DMS79 (cell line): ENCODE measurements at regions not wholly inside any gene's neighbourhood (a gene's known extent, or its start where the extent isn't known, plus 50 kb on each side); places are given as distances from the start of the nearest gene placed in this dataset.

Experiments
- DNase-seq: peaks from one replicate; lab custom pipeline; 2025; lab: John Stamatoyannopoulos, UW

GRCh38 chr1:88219521-88219920, 464.6 kb upstream of the PKN2 start:
- DNase-seq = no peak

DNA sequence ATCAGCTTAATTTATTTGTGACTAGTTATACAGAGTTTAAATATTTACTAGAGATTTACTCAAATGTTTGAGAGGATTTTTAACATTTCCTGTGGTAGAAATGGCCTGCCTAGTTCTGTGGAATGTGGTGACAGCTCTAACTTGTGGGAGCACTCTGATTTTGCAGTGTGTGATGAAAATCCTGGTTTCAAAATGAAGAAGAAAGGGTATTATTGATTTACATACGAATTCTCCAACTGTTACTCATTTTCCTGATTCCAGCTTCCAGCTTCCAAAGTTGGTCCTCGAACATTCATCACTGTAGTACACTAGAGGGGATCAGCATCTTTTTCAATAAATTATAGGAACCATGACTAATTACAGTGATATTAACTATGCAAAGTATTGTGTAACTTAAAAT, 462.7 kb upstream of the PKN2 start:
- no peak for DNase-seq

- DNase-seq = no peak
Observed at GRCh38 chr1:88224906-88225305, 459.2 kb upstream of the PKN2 start.

- DNase-seq = no peak
Observed at GRCh38 chr1:88228114-88228513, 456.0 kb upstream of the PKN2 start.

DNA sequence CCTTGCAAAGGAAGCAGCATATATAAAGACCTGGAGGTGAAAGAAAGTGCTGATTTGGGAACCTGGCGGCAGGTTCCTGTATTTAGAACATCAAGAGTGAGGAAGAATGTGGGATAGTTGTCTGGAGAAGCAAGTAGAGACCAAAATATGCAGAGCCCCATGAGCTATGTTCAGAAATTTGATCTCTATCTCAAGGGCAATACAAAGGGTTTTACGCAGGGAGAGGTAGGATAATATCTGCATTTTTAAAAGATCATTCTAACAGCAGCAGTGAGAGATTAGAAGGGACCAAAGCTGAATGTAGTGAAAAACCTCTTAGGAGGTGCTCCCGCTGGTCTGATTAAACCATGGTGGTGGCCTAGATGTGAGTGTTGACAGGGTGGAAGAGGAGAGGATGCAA, 453.9 kb upstream of the PKN2 start:
- DNase-seq = no peak

DNA sequence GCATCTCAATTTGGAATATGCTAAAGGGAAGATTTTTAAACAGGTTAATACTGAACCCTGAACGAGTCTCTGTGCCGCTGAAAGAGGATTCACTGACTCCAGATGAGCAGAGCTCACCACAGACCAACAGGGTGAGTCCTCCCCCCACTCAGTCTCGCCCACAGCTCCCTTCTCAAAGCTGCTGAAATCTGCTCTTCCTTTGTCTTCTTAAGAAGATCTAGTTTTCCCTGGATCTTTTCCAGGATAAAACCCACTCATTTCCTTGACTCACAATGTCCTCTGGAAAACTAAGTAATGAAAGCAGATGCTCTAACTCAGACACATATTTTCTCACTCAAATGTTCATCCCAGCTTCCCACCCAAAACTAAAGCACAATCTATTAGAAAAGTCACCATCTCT, 447.0 kb upstream of the PKN2 start:
- DNase-seq = no peak

DNA sequence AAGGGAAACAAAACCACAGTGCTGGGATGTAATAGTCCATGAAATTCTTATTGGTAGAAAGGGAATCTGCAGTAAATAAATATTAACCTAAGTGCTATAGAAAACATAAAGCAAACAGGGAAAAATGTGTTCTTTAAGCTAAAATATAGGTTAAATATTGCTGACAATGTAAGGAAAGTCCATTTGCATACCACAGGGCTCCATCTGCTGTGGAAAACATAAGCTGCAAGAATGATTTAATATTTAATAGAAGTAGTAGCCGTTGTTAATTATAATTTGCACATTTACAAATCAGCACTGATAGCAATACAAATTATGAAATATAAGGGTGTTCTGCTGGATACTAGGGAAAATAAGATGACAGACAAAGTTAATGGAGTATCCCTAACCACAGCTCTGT, 444.9 kb upstream of the PKN2 start:
- DNase-seq = no peak

- no peak for DNase-seq
Observed at GRCh38 chr1:88247666-88248065, 436.4 kb upstream of the PKN2 start.

GRCh38 chr1:88250915-88251314, 433.2 kb upstream of the PKN2 start:
- DNase-seq = no peak

- no peak for DNase-seq
Observed at GRCh38 chr1:88252745-88253144, 431.3 kb upstream of the PKN2 start.

DNA sequence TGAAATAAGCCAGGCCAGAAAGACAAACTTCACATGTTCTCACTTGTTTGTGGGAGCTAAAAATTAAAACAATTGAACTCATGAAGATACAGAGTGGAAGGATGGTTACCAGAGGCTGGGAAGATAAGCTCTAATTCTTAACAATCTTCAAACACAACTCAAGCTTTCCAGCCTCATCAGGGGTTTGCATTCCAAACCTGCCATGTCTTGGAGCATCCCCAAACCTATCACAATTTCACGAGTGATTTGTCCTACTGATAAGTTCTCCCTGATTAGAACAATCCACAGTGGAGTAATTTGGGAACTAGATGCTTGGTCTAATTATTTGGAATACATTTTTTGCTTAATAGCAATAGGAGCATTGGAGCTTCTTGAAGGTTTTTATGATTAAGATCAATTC, 418.5 kb upstream of the PKN2 start:
- DNase-seq = no peak

DNA sequence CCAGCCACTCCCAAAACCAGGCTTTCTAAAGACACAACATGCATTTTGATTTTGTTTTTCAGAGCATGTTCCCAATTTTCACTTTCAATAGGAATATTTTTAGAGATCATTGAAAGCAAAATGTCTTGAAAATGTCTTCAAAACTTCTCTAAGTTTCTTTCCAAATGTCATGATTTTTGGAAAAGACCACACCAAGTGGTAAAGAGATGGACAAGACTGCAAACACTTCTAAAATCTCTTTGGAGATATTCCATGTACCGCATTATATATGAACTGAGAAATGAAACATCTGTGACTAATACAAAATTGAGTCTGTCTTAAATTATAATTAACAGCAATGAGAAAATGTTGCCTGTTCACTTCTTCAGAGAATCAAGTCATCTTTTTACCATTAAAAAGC, 418.0 kb upstream of the PKN2 start:
- DNase-seq = no peak

DNA sequence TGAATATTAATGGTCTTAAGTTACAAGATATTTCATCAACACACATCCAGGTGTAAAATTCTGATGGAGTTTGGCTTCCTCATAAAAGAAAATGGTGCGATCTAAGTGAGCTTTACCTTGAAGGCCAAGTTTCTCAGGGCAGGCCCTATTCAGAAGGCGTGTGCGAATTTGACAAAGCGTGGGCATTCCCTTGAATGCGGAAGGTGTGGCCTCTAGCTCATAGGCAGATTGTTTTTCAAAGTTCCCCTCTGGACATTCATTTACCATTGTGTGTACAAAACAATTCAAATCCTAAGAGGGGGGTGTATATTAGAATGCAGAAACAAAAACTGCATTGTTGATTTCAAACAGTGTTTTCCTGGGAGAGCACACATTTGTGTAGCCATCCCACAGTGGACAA, 411.9 kb upstream of the PKN2 start:
- DNase-seq = no peak

DNA sequence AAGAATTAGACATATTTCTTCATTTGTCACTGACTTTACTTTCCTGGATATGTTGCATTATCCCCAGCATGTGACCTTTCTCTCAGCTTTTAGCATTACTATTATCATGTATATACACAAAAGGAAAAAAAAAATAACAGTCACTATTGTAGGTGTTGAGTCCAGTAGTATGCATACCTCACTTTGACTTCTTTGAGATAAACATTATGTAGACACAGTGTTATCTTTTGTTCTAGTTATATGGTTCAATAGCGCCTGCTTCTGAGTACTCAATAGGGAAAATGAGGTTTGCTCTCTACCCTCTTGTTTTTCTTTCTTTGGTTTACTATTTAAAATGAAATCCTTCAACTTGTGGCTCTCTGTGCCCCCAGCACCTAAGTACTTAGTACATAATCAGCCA, 409.6 kb upstream of the PKN2 start:
- DNase-seq = no peak

- DNase-seq = no peak
Observed at GRCh38 chr1:88275259-88275862, 408.7 kb upstream of the PKN2 start.

GRCh38 chr1:88276163-88276562, 407.9 kb upstream of the PKN2 start:
- DNase-seq = no peak

- DNase-seq = no peak
Observed at GRCh38 chr1:88284066-88284465, 400.0 kb upstream of the PKN2 start.

- no peak for DNase-seq
Observed at GRCh38 chr1:88284666-88285366, 399.3 kb upstream of the PKN2 start.

- DNase-seq = no peak
Observed at GRCh38 chr1:88286716-88287115, 397.4 kb upstream of the PKN2 start.

DNA sequence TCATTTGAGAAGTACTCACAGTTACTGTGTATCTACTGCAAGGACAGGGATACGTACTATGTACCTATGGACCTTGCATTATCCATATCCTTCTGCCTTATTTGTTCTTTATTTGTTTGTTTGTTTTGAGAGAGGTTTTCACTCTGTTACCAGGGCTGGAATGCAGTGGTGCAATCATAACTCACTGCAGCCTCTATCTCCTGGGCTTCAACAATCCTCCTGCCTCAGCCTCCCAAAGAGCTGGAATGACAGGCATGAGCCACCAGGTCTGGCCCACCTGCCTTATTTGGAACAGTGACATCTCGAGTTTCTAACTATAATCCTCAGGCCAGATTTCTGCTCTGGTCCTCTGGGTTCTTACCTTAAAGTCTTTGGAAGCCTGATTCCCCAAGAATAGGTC, 395.5 kb upstream of the PKN2 start:
- DNase-seq = no peak

- DNase-seq = no peak
Observed at GRCh38 chr1:88289401-88290102, 394.5 kb upstream of the PKN2 start.

- no peak for DNase-seq
Observed at GRCh38 chr1:88291611-88292354, 392.3 kb upstream of the PKN2 start.

DNA sequence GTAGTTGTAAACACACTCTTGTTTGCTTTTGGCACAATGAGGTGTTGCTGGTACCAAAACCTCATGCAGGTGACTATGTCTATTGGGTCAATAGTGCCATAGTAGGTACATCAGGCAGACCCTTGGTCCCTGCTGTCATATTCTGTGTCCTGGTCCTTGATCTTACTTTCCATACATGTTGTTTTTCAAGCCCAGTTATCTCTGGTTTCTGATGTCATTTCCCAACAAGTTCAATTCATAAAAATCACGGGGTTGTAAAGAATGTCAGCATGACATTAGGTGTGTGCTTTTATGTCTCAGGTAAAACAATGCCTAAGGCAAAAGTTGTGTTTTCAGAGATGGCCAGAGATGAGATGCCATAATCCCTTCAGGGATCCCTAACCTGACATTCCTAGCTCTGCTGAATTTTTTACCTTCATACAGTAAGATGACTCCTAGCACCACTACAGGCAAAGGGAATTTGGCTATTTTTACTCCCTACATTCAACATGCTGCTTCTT, 390.3 kb upstream of the PKN2 start:
- DNase-seq = no peak
